Parathyroid adenoma (tissue), 2 donors: ENCODE measurements at regions not wholly inside any gene's neighbourhood (a gene's known extent, or its start where the extent isn't known, plus 50 kb on each side); places are given as distances from the start of the nearest gene placed in this dataset.
"Not testable (repeated sequence)": the region's sequence is repeated elsewhere in the genome, so short reads cannot be mapped to it uniquely, and the experiment has no call there.

Experiments used
- H2AFZ ChIP-seq: fragments of 300-600 bp; sonication (generic); one replicate; pipeline ENCODE4 v1.7.0; 2017; ENCODE audit warnings: antibody characterized with exemption, mild to moderate bottlenecking
- H3K27ac ChIP-seq: fragments of 300-600 bp; sonication (generic); one replicate; pipeline ENCODE4 v1.7.0; 2017
- H3K27me3 ChIP-seq: fragments of 300-600 bp; sonication (generic); one replicate; pipeline ENCODE4 v1.7.0; 2017; ENCODE audit warnings: low read length; ENCODE audit not compliant: control insufficient read depth, insufficient read depth
- H3K36me3 ChIP-seq: fragments of 300-600 bp; sonication (generic); one replicate; pipeline ENCODE4 v1.7.0; 2017; ENCODE audit warnings: low read length; ENCODE audit not compliant: control insufficient read depth, insufficient read depth
- H3K4me1 ChIP-seq: fragments of 300-600 bp; sonication (generic); one replicate; pipeline ENCODE4 v1.7.0; 2017; ENCODE audit warnings: control low read depth
- H3K4me2 ChIP-seq: fragments of 300-600 bp; sonication (generic); one replicate; pipeline ENCODE4 v1.7.0; 2017; ENCODE audit warnings: low read length
- H3K4me3 ChIP-seq: fragments of 300-600 bp; sonication (generic); one replicate; pipeline ENCODE4 v1.7.0; 2017; ENCODE audit warnings: low read depth, low read length
- H3K79me2 ChIP-seq: fragments of 300-600 bp; sonication (generic); one replicate; pipeline ENCODE4 v1.7.0; 2017; ENCODE audit warnings: control low read depth
- H3K9ac ChIP-seq: fragments of 300-600 bp; sonication (generic); one replicate; pipeline ENCODE4 v1.7.0; 2017; ENCODE audit warnings: mild to moderate bottlenecking
- H3K9me3 ChIP-seq: fragments of 300-600 bp; sonication (generic); one replicate; pipeline ENCODE4 v1.7.0; 2017; ENCODE audit warnings: low read length; ENCODE audit not compliant: control insufficient read depth
- CTCF ChIP-seq: fragments of 300-600 bp; sonication (generic); IDR thresholded peaks from one replicate; pipeline ENCODE4 v1.7.0; 2017; ENCODE audit warnings: antibody characterized with exemption, mild to moderate bottlenecking
- donor health status: primary hyperparathyroidism.

GRCh38 chr14:37813732-37814131, 218.3 kb downstream of the TTC6 start:
- Histone ChIP-seq H3K27ac (no peak overlapping the region), H2AFZ (no peak overlapping the region), H3K27me3 (no peaks in the 10 kb centered on the region), H3K4me2 (no peak overlapping the region), H3K9ac (no peak overlapping the region), H3K36me3 (no peaks in the 10 kb centered on the region), H3K79me2 (no peaks in the 10 kb centered on the region), H3K9me3 (no peaks in the 10 kb centered on the region), H3K4me3 (no peak overlapping the region), H3K4me1 (no peaks in the 10 kb centered on the region)
- no peak for TF ChIP-seq CTCF

GRCh38 chr14:37816135-37816534, 220.7 kb downstream of the TTC6 start:
- no peak for TF ChIP-seq CTCF
- H2AFZ ChIP-seq, result no peak overlapping the region
- no peaks in the 10 kb centered on the region for H3K79me2 ChIP-seq
- H3K27ac ChIP-seq, result no peak overlapping the region
- H3K4me1 ChIP-seq, result no peaks in the 10 kb centered on the region
- H3K36me3 ChIP-seq, result no peaks in the 10 kb centered on the region
- no peak overlapping the region for H3K9ac ChIP-seq
- H3K9me3 ChIP-seq, result no peaks in the 10 kb centered on the region
- no peaks in the 10 kb centered on the region for H3K27me3 ChIP-seq
- no peak overlapping the region for H3K4me2 ChIP-seq
- H3K4me3 ChIP-seq, result no peak overlapping the region

- no peak for TF ChIP-seq CTCF
- no peak overlapping the region for H3K4me2 ChIP-seq
- H3K9ac ChIP-seq, result no peak overlapping the region
- H3K4me3 ChIP-seq, result no peak overlapping the region
- H3K27ac ChIP-seq, result no peak overlapping the region
- H3K36me3 ChIP-seq, result no peaks in the 10 kb centered on the region
- H3K27me3 ChIP-seq, result no peaks in the 10 kb centered on the region
- H3K4me1 ChIP-seq, result no peaks in the 10 kb centered on the region
- no peaks in the 10 kb centered on the region for H3K79me2 ChIP-seq
- H2AFZ ChIP-seq, result no peak overlapping the region
- no peaks in the 10 kb centered on the region for H3K9me3 ChIP-seq
These were observed 221.4 kb downstream of the TTC6 start for GRCh38 chr14:37816743-37817295.

DNA sequence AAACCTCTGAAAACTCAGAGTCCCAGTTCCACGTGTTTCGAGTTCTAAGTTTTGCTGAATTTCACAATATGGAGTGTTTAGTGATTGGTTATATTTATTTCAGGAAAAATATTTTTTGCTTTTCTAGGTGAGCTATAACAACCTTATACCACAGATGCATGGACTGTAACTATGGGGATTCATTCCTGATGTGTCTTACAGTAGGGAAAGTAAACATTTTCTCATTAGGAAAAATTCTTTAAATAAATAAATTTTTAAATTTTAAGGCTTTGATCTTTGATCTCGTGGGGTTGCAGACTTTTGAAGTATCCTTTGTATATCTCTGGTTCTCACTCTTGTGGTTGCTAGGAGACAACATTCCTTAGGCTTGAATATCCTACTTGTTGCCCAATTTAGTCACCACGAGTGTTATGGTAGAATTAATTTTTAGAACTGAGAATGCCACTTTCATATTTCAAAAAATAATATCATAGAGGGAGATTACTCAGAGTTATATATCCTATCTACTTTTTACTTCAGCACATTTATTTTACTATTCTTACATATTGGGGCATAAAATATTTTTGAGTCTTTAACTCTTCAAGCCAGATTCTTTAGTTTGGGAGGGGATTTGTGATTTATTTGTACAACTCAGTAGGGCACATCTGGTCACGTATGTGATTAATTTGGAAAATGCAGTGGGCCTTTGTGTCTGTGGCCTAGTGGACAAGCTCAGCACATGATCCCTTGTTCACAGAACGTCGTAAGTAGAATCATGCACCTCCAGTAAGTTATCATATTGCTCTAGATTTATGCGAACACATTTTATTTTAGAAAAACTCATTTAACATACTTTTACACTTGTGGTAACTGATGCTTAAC, 224.0 kb downstream of the TTC6 start:
- H3K9me3 ChIP-seq, result no peaks in the 10 kb centered on the region

DNA sequence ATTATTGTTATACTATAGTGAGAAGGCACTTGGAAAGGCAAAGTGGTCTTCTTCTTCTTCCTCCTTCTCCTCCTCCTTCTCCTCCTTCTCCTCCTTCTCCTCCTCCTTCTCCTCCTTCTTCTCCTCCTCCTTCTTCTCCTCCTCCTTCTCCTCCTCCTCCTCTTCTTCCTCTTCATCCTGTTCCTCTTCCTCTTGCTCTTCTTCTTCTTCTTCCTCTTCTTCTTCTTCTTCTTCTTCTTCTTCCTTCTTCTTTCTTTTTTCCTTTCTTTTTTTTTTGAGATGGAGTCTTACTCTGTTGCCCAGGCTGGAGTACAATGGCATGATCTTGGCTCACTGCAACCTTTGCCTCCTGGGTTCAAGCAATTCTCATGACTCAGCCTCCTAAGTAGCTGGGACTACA, 225.4 kb downstream of the TTC6 start:
- H3K79me2 ChIP-seq, H3K27ac ChIP-seq, H3K9ac ChIP-seq, H3K36me3 ChIP-seq, H3K4me3 ChIP-seq, H2AFZ ChIP-seq, H3K4me2 ChIP-seq, H3K27me3 ChIP-seq, H3K9me3 ChIP-seq, H3K4me1 ChIP-seq: not testable (repeated sequence)

More for the DNA sequence above, 224.0 kb downstream of the TTC6 start:
- no peak overlapping the region for H3K4me3 ChIP-seq
- H3K36me3 ChIP-seq, result no peaks in the 10 kb centered on the region
- H3K4me1 ChIP-seq, result no peaks in the 10 kb centered on the region
- no peak overlapping the region for H3K27ac ChIP-seq
- H3K4me2 ChIP-seq, result no peak overlapping the region
- no peak overlapping the region for H2AFZ ChIP-seq
- no peaks in the 10 kb centered on the region for H3K79me2 ChIP-seq
- no peak overlapping the region for H3K9ac ChIP-seq
- no peak for TF ChIP-seq CTCF
- no peaks in the 10 kb centered on the region for H3K27me3 ChIP-seq
